ENCODE measurements at regions not wholly inside any gene's neighbourhood (a gene's known extent, or its start where the extent isn't known, plus 50 kb on each side); places are given as distances from the start of the nearest gene placed in this dataset.
"Not testable (repeated sequence)": the region's sequence is repeated elsewhere in the genome, so short reads cannot be mapped to it uniquely, and the experiment has no call there.

DNA sequence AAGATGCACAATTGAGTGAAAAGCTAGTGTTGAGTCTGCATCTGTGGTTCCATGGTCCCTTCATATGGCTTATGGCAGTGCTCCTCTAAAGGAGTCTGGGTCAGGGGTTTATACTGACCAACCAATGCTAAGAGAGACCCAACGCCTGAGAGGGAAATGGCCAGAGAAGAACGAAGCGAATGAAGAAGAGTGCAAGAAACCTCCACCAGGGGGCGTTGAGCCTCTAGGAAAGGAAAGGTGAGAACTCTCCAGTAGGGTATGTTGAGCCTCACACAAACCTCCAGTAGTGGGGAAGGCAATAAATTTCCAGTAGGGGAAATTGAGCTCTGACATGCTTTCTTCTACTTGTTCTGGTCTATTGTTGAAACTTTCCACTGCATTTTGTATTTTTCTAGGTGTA lies 470.6 kb downstream of the PRDM9 start:
- TF ChIP-seq, protein P1, sequence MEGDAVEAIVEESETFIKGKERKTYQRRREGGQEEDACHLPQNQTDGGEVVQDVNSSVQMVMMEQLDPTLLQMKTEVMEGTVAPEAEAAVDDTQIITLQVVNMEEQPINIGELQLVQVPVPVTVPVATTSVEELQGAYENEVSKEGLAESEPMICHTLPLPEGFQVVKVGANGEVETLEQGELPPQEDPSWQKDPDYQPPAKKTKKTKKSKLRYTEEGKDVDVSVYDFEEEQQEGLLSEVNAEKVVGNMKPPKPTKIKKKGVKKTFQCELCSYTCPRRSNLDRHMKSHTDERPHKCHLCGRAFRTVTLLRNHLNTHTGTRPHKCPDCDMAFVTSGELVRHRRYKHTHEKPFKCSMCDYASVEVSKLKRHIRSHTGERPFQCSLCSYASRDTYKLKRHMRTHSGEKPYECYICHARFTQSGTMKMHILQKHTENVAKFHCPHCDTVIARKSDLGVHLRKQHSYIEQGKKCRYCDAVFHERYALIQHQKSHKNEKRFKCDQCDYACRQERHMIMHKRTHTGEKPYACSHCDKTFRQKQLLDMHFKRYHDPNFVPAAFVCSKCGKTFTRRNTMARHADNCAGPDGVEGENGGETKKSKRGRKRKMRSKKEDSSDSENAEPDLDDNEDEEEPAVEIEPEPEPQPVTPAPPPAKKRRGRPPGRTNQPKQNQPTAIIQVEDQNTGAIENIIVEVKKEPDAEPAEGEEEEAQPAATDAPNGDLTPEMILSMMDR (conservative IDR thresholded peaks at IDR 0.05; ENCODE audit: low read depth), result no peak
- ChIA-PET CTCF (interaction anchor here (0.6 kb wide), 1 partner anchor 145 kb away, joined by 3 read pairs; no protein-coding TSS in a partner anchor), POLR2A (ENCODE audit: low non-redundant PET) (no interaction called here)
- no peak overlapping the region for H3K27ac ChIP-seq
- no peak for DNase-seq (ENCODE audit: low spot score)

DNA sequence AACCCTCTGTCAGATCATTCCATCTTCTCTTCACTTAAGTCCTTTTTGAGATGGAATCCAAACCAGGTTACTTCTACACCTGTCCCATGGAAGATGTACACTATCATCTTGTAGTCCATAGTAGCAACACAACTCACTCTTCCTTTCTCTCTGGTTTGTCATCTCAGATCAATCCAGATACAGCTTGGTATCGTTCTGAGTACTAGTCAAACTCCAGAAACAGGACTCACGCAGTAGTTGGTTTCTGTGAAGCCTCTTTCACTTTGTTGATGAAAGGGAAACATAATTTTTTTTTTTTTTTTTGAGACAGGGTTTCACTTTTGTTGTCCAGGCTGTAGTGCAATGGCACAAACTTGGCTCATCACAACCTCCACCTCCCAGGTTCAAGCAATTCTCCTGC lies 484.0 kb downstream of the PRDM9 start:
- ChIA-PET POLR2A (ENCODE audit: low non-redundant PET) (no interaction called here), CTCF (interaction anchor here (0.5 to 0.7 kb wide), 2 partner anchors 179 to 255 kb away, joined by 3 to 5 read pairs; no protein-coding TSS in a partner anchor)
- no peak for DNase-seq (ENCODE audit: low spot score)
- TF ChIP-seq, protein P1 (conservative IDR thresholded peaks at IDR 0.05; ENCODE audit: low read depth), result no peak
- no peak overlapping the region for H3K27ac ChIP-seq

DNA sequence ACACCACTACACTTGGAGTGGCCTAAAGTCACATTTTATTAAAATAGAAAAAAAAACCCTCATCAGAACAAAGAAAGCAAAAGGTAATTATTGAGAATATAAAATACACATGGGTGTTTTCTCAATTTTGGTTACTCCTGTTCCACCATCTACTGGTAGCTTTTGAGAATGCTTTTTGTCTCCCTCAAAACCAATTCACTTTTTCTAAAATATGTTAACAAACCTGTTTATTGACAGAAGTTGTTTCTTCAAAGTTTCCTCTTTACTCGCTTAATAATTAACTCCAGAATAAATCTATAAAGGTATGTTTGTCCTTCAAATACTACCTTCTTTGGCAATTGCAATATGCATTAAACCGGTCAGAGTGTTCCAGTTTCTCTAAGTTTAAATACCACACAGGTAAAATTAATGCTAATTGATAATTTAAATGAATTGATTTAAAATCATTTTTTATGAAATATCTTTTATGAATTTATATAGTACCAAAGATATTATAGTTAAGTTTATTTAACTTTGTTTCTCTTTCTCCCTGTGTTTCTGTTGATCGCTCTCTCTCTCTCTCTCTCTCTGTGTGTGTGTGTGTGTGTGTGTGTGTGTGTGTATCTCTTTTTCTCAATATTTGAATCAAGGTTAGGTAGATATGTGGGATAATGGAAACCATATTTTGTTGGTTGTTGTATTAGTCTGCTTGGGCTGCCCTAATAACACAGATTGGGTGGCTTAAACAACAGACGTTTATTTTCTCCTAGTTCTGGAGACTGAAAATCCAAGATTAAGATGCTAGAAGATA lies 487.4 kb downstream of the PRDM9 start:
- DNase-seq (ENCODE audit: low spot score), result peak; percentile 20
- TF ChIP-seq, protein P1 (conservative IDR thresholded peaks at IDR 0.05; ENCODE audit: low read depth), result peak; percentile 66
- ChIA-PET POLR2A (ENCODE audit: low non-redundant PET) (no interaction called here), CTCF (interaction anchor here (0.5 to 0.7 kb wide), 7 partner anchors 25 to 678 kb away, joined by 3 to 6 read pairs (median 3); no protein-coding TSS in a partner anchor)
- no peak overlapping the region for H3K27ac ChIP-seq

DNA sequence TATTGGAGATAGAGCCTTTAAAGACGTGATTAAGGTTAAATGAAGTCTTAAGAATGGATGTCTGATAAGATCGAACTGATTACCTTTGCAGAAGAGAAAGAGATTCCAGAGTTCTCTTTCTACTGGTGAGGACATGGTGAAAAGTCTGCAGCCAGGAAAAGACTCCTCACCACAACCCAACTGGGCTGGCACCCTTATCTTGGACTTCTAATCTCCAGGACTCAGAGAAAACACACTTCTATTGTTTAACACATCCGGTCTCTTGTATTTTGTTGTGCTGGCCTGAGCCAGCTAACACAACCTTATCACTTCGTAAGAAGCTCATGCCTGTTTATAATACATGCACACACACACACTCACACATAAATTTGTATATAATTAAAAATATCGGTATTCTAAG lies 489.1 kb downstream of the PRDM9 start:
- H3K27ac ChIP-seq, result no peak overlapping the region
- DNase-seq (ENCODE audit: low spot score), result no peak
- ChIA-PET POLR2A (ENCODE audit: low non-redundant PET) (no interaction called here), CTCF (no interaction called here)
- TF ChIP-seq, protein P1 (conservative IDR thresholded peaks at IDR 0.05; ENCODE audit: low read depth), result no peak

DNA sequence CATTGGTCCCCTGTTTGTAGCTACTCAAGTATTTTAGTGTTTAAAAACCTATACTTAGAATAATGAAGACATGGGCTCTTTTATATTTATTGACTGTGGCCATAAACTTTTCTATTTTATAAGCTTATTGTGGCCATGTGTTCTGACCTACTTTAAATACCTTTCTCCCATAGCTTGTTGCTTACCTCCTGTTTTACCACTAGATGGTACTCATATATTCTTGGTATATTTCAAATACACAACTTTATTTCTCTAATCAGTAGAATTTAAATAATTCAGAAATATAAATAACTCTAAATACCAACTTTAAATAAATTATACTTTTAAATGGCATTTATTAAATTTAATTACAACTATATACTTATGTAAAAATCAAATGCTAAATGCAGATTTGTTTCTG lies 498.0 kb downstream of the PRDM9 start:
- POLR2A ChIA-PET (ENCODE audit: low non-redundant PET), result no interaction called here
- TF ChIP-seq, protein P1 (conservative IDR thresholded peaks at IDR 0.05; ENCODE audit: low read depth), result peak; percentile 40
- DNase-seq (ENCODE audit: low spot score), result peak; percentile 10
- no peak overlapping the region for H3K27ac ChIP-seq
- CTCF ChIA-PET, result interaction anchor here (0.7 to 2.1 kb wide), 3 partner anchors 104 to 1350 kb away, joined by 3 to 8 read pairs (median 7); no protein-coding TSS in a partner anchor

DNA sequence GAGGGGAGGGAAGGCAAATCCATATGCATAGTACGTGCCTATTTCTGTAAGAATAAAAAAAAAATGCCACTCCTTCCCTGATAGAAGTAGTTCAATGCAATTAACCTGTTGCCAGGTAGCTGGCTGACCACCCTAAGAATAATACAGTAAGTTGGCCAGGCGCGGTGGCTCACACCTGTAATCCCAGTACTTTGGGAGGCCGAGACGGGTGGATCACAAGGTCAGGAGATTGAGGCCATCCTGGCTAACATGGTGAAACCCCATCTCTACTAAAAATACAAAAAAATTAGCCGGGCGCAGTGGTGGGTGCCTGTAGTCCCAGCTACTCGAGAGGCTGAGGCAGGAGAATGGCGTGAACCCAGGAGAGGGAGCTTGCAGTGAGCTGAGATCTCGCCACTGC lies 510.3 kb downstream of the PRDM9 start:
- POLR2A ChIA-PET (ENCODE audit: low non-redundant PET); H3K27ac ChIP-seq; DNase-seq (ENCODE audit: low spot score); CTCF ChIA-PET: not testable (repeated sequence)

DNA sequence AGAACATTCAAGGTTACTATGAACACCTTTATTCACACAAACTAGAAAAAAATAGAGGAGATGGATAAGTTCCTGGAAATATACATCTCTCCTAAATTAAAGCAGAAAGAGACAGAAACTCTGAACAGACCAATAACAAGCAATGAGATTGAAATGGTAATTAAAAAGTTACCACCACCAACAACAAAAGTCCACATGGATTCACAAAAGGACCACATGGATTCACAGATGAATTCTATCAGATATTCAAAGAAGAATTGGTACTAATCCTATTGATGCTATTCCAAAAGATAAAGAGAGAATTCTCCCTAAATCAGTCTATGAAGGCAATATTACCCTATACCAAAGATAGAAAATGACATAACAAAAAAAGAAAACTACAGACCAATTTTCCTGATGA lies 518.9 kb downstream of the PRDM9 start:
- ChIA-PET POLR2A (ENCODE audit: low non-redundant PET) (no interaction called here), CTCF (no interaction called here)
- H3K27ac ChIP-seq, result no peak overlapping the region
- DNase-seq (ENCODE audit: low spot score), result no peak
- TF ChIP-seq, protein P1 (conservative IDR thresholded peaks at IDR 0.05; ENCODE audit: low read depth), result no peak

Measured in RWPE1 (cell line).